Activated naive CD4-positive, alpha-beta T cell treated with anti-CD3 and anti-CD28 coated beads for 36 hours (primary cell): ENCODE measurements at regions not wholly inside any gene's neighbourhood (a gene's known extent, or its start where the extent isn't known, plus 50 kb on each side); places are given as distances from the start of the nearest gene placed in this dataset.

Experiments
- CTCF ChIA-PET: fragments of 350-600 bp; sonication (Branson Sonifier 250); formaldehyde crosslinking; loops from one replicate; lab custom pipeline; 2021; ENCODE audit warnings: antibody characterized with exemption; lab: Charles Lee
- DNase-seq: peaks from one replicate; pipeline ENCODE4 v3.0.0-alpha.2; 2020
- H3K27ac Mint-ChIP-seq: one replicate; pipeline ENCODE4 v1.8.0; 2021; ENCODE audit warnings: mild to moderate bottlenecking, mixed read lengths
- H3K27me3 Mint-ChIP-seq: one replicate; pipeline ENCODE4 v1.8.0; 2021; ENCODE audit warnings: low read depth, mixed read lengths
- H3K36me3 Mint-ChIP-seq: one replicate; pipeline ENCODE4 v1.8.0; 2021; ENCODE audit warnings: low read depth, mixed read lengths
- H3K4me1 Mint-ChIP-seq: one replicate; pipeline ENCODE4 v1.8.0; 2021; ENCODE audit warnings: low read depth, mixed read lengths
- H3K4me3 Mint-ChIP-seq: one replicate; pipeline ENCODE4 v1.8.0; 2021; ENCODE audit warnings: mild to moderate bottlenecking, moderate library complexity, mixed read lengths
- H3K9me3 Mint-ChIP-seq: one replicate; pipeline ENCODE4 v1.8.0; 2021; ENCODE audit warnings: mixed read lengths
- intact Hi-C: fragments of 100-400 bp; cut with micrococcal nuclease; formaldehyde crosslinking; loops from one replicate; pipeline ENCODE4 v1.15.1; 2023

GRCh38 chr10:123578721-123579120 is 87.4 kb upstream of the GPR26 start:
- no peak overlapping the region for H3K27ac Mint-ChIP-seq
- intact Hi-C loops: no loop called here
- H3K9me3 Mint-ChIP-seq: no peaks in the 10 kb centered on the region
- DNase-seq: no peak
- CTCF ChIA-PET: no interaction called here
- no peak overlapping the region for H3K4me3 Mint-ChIP-seq
- H3K4me1 Mint-ChIP-seq: no peaks in the 10 kb centered on the region
- no peaks in the 10 kb centered on the region for H3K36me3 Mint-ChIP-seq
- H3K27me3 Mint-ChIP-seq: peaks cover 31% of the 10 kb centered on the region

GRCh38 chr10:123579675-123580074 is 86.5 kb upstream of the GPR26 start:
- no peak for DNase-seq
- Mint-ChIP-seq H3K27me3 (peaks cover 34% of the 10 kb centered on the region), H3K4me3 (no peak overlapping the region), H3K9me3 (no peaks in the 10 kb centered on the region), H3K36me3 (no peaks in the 10 kb centered on the region), H3K27ac (no peak overlapping the region), H3K4me1 (no peaks in the 10 kb centered on the region)
- intact Hi-C loops: no loop called here
- CTCF ChIA-PET: interaction anchor here (0.7 to 1.5 kb wide), 2 partner anchors 13 to 388 kb away, joined by 3 to 4 read pairs; no protein-coding TSS in a partner anchor

GRCh38 chr10:123580426-123580825 is 85.7 kb upstream of the GPR26 start:
- Mint-ChIP-seq H3K27me3 (peaks cover 38% of the 10 kb centered on the region), H3K4me1 (no peaks in the 10 kb centered on the region), H3K36me3 (no peaks in the 10 kb centered on the region), H3K27ac (no peak overlapping the region), H3K4me3 (no peak overlapping the region), H3K9me3 (no peaks in the 10 kb centered on the region)
- intact Hi-C loops: no loop called here
- CTCF ChIA-PET: interaction anchor here (0.6 to 1.5 kb wide), 3 partner anchors 14 to 1412 kb away, joined by 3 to 6 read pairs (median 4); no protein-coding TSS in a partner anchor
- no peak for DNase-seq

GRCh38 chr10:123581656-123582055 is 84.5 kb upstream of the GPR26 start:
- H3K9me3 Mint-ChIP-seq: no peaks in the 10 kb centered on the region

GRCh38 chr10:123582084-123582989 is 83.8 kb upstream of the GPR26 start:
- peak; percentile 82 for DNase-seq
- peaks cover 40% of the 10 kb centered on the region for H3K27me3 Mint-ChIP-seq
- CTCF ChIA-PET: interaction anchor here (0.7 to 1.7 kb wide), 10 partner anchors 11 to 807 kb away, joined by 3 to 11 read pairs (median 4); no protein-coding TSS in a partner anchor
- H3K9me3 Mint-ChIP-seq: no peaks in the 10 kb centered on the region
- no peak overlapping the region for H3K4me3 Mint-ChIP-seq
- H3K4me1 Mint-ChIP-seq: no peaks in the 10 kb centered on the region
- intact Hi-C loops: loop anchor here (1.0 kb wide), 2 partner anchors 385 to 807 kb away; no protein-coding TSS in a partner anchor
- no peak overlapping the region for H3K27ac Mint-ChIP-seq
- H3K36me3 Mint-ChIP-seq: no peaks in the 10 kb centered on the region

More at GRCh38 chr10:123581656-123582055, 84.5 kb upstream of the GPR26 start:
- H3K4me1 Mint-ChIP-seq: no peaks in the 10 kb centered on the region
- DNase-seq: no peak
- H3K27ac Mint-ChIP-seq: no peak overlapping the region
- no peaks in the 10 kb centered on the region for H3K36me3 Mint-ChIP-seq
- intact Hi-C loops: loop anchor here (1.0 kb wide), 2 partner anchors 386 to 808 kb away; no protein-coding TSS in a partner anchor
- CTCF ChIA-PET: interaction anchor here (0.6 to 1.7 kb wide), 5 partner anchors 27 to 808 kb away, joined by 3 to 8 read pairs (median 5); no protein-coding TSS in a partner anchor
- H3K27me3 Mint-ChIP-seq: peaks cover 38% of the 10 kb centered on the region
- no peak overlapping the region for H3K4me3 Mint-ChIP-seq

DNA sequence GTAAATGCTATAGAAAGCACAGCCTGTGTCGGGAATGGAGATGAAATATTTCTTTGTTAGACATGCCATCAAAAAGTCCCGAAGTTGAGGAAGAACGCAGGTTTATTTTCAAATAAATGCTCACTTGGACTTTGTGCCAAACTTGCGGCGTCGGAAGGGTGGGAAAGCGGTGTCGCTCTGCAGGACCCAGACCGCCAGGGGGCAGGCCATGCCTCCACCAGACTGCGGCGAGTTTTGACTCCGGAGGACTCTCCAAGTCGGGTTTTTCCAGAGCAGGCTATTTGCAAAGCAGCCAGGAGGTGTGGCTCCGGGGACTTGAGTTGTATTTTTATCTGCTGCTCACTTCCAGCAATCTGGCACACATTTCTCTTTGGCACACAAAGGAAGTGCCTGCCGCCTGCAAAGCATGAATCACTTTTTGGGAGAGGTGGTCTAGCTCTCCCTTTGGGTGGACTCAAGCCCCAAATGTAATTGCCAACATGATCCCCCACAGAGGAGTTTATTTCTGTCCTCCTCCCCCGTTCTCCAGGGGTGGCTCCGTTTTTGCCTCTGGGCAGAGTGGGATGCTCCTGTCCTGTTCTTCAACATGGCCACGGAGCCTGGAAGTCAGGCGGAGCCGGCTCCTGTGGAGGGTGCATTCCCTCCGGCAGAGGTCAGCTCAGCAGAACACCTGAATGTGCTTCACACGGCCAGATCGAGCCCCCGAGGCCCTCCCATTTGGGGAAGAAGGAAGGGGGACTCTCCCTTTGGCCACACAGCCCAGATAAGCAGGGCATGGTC is 82.3 kb upstream of the GPR26 start:
- CTCF ChIA-PET: interaction anchor here (0.6 to 1.7 kb wide), 6 partner anchors 9 to 389 kb away, joined by 3 to 11 read pairs (median 3); no protein-coding TSS in a partner anchor
- DNase-seq: peak; percentile 68
- H3K27ac Mint-ChIP-seq: no peak overlapping the region
- no peaks in the 10 kb centered on the region for H3K36me3 Mint-ChIP-seq
- H3K9me3 Mint-ChIP-seq: no peaks in the 10 kb centered on the region
- no peaks in the 10 kb centered on the region for H3K4me1 Mint-ChIP-seq
- H3K27me3 Mint-ChIP-seq: peaks cover 41% of the 10 kb centered on the region
- H3K4me3 Mint-ChIP-seq: no peak overlapping the region
- intact Hi-C loops: no loop called here

DNA sequence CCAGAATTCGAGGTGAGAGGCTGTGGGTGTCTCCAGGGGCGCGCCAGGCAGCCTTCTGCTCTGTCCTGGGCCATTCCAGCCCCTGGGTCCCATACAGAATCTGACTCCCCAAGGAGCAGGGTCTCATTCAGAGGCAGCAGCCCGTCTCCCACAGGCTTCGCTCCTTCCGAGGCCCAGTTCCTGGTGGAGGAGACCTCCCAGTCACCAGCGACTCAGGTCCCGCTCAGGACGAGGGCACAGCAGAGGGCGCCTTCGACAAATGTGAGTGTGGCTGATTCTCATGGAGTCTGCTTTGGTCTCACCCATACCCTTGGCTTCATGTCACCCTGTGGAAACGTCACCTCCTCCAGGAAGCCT is 81.8 kb upstream of the GPR26 start:
- Mint-ChIP-seq H3K27ac (no peak overlapping the region), H3K36me3 (no peaks in the 10 kb centered on the region), H3K4me1 (no peaks in the 10 kb centered on the region), H3K9me3 (no peaks in the 10 kb centered on the region), H3K4me3 (no peak overlapping the region), H3K27me3 (peaks cover 40% of the 10 kb centered on the region)
- intact Hi-C loops: no loop called here
- DNase-seq: no peak
- CTCF ChIA-PET: interaction anchor here (1.1 kb wide), 1 partner anchor 342 kb away, joined by 3 read pairs; no protein-coding TSS in a partner anchor

DNA sequence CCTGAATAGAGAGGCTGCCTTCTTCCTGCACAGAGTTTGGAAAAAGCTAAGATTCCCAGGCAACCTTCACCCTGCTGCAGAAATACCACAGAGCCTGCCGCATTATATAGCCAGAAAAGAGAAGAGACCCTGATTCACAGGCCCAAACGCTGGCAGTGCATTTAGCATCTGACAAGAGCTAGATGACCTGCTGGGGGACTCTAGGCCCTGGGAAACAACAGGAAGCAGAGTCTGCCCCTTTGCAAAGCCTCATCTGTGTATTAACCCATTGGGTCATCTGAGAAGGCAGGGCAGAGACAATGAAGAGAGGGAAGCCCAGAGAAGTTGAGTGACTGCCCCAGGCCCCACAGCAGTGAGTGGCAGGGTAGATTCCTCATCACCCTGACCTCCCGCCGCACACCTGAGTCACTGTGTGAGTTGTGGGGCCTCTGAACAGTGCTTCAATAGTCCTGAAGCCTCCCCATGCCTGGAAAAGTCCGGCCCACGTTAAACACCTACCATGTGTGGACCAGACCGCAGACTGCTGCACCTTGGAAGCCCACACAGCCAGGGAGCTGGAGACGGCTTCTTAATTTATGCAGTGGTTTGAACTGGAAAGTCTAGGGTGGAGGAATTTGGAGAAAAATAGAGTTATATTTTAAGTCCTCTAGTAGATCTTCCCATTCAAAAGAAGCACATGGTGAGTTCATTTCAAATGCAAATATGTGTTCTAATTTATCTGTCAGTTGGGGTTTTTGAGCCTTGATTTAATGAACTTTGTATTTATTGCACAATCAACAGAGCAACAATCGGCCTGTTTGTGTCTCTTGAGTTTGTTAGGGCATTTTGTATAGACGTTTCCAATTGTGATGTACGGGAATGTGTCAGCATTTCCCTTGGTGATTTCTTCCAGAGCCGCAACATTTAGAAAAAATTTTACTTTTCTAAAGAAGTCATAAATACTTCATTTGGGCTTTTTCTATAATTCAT is 80.4 kb upstream of the GPR26 start:
- Mint-ChIP-seq H3K36me3 (no peaks in the 10 kb centered on the region), H3K4me3 (no peak overlapping the region), H3K27me3 (peaks cover 41% of the 10 kb centered on the region), H3K27ac (no peak overlapping the region), H3K9me3 (no peaks in the 10 kb centered on the region), H3K4me1 (no peaks in the 10 kb centered on the region)
- CTCF ChIA-PET: no interaction called here
- DNase-seq: no peak
- intact Hi-C loops: no loop called here

GRCh38 chr10:123587110-123587509 is 79.0 kb upstream of the GPR26 start:
- H3K27ac Mint-ChIP-seq: no peak overlapping the region
- H3K9me3 Mint-ChIP-seq: no peaks in the 10 kb centered on the region
- H3K27me3 Mint-ChIP-seq: peaks cover 40% of the 10 kb centered on the region
- H3K4me1 Mint-ChIP-seq: no peaks in the 10 kb centered on the region
- no peak for DNase-seq
- no peak overlapping the region for H3K4me3 Mint-ChIP-seq
- H3K36me3 Mint-ChIP-seq: no peaks in the 10 kb centered on the region
- CTCF ChIA-PET: no interaction called here
- intact Hi-C loops: no loop called here

GRCh38 chr10:123588386-123588914 is 77.7 kb upstream of the GPR26 start:
- Mint-ChIP-seq H3K4me3 (no peak overlapping the region), H3K27me3 (peaks cover 27% of the 10 kb centered on the region)

DNA sequence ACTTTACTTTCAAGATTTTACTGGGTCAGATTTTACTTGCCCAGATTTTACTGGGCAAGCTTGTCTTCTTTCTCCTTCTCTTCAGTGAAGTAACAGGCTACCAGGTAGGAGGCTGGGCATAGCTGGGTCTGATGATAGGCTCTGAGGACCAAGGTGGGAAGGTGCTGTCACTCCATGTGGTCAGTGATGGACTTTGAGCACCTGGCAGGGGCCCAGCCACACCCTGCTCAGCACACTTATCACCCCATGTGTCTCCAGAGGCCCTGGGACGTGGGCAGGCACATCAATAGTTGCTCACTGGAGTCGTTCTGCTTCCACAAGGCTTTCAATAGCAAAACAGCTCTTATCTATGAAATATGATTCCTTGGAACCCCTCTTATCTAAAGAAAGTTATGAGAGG is 70.5 kb upstream of the GPR26 start:
- DNase-seq: no peak
- no peak overlapping the region for H3K4me3 Mint-ChIP-seq
- CTCF ChIA-PET: interaction anchor here (0.6 kb wide), 1 partner anchor 1109 kb away, joined by 3 read pairs; no protein-coding TSS in a partner anchor
- H3K9me3 Mint-ChIP-seq: no peaks in the 10 kb centered on the region
- H3K27ac Mint-ChIP-seq: no peak overlapping the region
- intact Hi-C loops: no loop called here
- no peaks in the 10 kb centered on the region for H3K4me1 Mint-ChIP-seq
- no peaks in the 10 kb centered on the region for H3K36me3 Mint-ChIP-seq
- H3K27me3 Mint-ChIP-seq: peaks cover 14% of the 10 kb centered on the region

More at GRCh38 chr10:123588386-123588914, 77.7 kb upstream of the GPR26 start:
- DNase-seq: no peak
- Mint-ChIP-seq H3K36me3 (no peaks in the 10 kb centered on the region), H3K4me1 (no peaks in the 10 kb centered on the region), H3K9me3 (no peaks in the 10 kb centered on the region), H3K27ac (no peak overlapping the region)
- intact Hi-C loops: no loop called here
- CTCF ChIA-PET: no interaction called here
